CD4-positive, alpha-beta T cell treated with Interleukin-2 at 100 ng/mL for 4 hours (primary cell): ENCODE measurements at regions not wholly inside any gene's neighbourhood (a gene's known extent, or its start where the extent isn't known, plus 50 kb on each side); places are given as distances from the start of the nearest gene placed in this dataset.
"Not testable (repeated sequence)": the region's sequence is repeated elsewhere in the genome, so short reads cannot be mapped to it uniquely, and the experiment has no call there.

Experiments used
- DNase-seq: peaks from one replicate; pipeline ENCODE4 v3.0.0-alpha.2; 2020; ENCODE audit warnings: low spot score

GRCh38 chr14:105600939-105601359 is 74.6 kb downstream of the TMEM121 start:
- no peak for DNase-seq

DNA sequence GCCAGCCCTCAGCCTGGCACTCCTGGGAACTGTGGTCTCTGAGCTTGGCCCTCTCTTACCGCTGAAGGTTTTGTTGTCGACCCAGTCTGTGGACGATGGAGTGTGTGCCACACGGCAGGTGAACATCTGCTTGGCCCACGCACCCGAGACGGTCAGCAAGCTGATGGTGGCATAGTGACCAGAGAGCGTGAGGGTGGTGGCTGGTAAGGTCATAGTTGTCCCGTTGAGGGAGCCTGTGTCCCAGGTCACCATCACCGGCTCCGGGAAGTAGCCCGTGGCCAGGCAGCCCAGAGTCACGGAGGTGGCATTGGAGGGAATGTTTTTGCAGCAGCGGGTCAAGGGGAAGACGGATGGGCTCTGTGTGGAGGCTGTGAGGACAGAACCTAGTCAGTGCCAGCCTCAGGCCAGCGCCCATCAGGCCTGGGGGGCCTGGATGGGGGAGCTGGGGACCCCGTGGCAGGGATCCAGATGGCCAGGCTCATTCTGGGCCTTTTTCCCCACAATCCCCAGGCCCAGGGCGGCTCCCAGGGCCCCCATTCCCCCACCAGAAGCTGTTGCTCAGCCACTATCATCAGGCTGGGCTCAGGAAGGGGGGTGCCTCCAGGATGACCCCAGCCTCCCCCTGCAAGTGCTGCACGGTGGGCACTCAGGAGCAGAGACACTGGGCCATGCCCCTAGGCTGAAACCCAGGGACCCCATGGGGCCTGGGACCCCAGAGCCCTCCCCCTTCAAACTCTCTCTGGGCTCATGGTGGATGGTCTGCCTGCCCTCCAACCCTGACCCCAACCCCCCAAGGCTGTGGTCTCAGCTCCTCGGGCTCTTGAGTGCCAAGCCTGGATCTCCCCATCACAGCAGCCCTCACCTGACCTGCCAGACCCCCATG is 75.2 kb downstream of the TMEM121 start:
- DNase-seq = no peak

DNA sequence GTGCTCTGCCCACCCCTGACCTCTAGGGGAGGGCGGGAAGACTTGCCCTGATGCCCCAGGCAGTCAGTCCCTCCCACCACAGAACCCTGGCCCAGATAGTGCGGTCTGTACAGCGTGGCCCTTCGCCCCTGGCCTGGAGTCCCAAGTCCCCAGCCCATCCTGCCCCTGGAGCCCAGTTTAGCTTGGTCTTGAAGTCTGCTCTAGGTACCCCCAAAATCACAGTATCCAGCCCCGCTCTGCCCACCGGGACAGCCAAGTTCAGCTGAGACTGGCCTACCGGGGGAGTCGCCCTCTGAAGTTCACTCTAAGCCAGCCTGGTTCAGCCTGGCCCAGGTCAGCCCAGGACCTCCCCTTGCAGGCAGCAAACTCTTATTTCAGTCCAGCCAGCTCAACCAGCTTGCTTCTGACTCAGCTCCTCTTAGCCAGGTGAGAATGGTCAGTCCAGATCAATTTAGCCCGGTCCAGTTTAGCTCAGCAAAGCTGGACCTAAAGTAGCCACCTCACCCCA is 75.9 kb downstream of the TMEM121 start:
- DNase-seq = no peak

DNA sequence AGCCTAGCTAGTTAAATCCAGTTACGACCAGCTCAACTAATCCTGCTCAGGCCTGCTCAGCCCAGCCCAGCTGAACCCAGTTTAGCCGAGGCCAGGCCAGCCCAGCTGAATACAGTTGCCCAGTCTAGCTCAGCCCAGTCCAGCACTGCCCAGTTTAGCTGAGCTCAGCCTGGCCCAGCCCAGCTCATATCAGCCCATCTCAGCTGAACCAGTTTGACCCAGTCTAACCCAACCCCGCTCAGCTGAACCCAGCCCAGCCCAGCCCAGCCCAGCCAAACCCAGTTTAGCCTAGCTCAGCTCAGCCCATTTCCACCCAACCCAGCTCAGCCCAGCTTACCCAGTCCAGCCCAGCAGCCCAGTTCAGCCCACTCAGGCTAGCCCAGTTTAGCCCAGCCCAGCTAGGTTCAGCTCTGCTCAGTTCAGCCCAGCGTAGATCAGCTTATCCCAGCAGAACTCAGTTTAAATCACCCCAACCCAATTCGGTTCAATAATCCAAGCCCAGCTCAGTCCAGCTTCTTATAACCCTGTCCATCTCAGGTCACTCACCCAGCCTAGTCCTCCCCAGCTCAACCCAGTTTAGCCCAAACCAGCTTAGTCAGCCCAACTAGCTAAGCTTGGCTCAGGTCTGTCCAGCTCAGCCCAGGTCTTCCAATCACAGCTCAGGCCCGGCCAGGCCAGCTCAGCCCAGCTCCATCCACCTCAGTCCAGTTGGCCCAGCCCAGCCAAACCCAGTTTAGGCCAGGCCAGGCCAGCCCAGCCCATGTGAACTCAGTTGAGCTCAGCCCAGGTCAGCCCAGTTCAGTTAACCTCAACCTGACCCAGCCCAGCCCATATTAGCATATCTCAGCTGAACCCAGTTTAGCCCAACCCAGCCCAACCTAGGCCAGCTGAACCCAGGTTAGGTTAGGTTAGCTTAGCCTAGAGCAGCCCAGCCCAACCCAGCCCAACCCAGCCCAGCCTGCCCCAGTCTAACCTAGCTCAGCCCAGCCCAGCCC is 76.7 kb downstream of the TMEM121 start:
- no peak for DNase-seq

DNA sequence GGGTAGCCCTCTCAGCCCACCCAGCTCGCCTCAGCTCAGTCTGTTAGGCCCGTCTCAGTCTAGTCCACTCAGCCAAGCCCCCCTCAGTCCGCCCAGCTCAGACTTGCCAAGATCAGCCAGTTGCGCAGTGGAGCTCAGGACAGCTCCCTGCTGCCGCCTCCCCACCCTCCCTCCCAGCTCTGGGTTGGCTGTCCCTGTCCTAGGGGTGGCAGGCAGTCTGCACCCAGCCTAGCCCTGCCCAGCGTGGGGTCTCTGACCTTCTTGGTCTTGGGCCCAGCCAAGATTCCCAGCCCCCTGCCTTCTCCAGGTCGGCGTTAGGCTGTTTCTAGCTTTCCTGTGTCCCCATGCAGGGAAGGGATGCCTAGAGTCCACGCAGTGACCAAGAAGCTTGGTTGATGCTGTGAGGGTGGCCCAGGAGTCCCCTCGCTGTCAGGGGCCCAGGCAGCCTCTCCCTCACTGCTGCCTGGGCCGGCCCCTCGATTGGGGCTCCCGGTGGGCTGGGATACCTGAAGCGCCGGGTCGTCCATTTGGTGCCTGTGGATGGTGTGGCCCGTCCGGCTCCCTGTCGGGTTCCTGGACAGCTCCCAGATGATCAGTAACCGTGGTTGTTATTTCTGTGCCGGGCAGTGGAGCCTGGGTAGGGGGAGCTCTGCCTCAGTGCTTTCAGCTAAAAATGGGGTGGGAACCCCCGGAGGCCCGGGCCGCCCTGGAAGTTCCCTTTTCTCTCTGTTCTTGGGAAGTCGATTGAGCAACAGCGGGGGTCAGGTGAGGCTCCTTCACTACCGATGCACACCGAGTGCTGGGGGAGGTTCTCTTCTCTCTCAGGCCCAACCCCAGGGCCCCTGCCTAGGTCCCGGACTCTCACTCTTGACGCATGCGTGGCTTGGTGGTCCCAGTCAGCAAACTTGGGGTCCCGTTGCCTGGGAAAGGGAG is 78.4 kb downstream of the TMEM121 start:
- DNase-seq = not testable (repeated sequence)

DNA sequence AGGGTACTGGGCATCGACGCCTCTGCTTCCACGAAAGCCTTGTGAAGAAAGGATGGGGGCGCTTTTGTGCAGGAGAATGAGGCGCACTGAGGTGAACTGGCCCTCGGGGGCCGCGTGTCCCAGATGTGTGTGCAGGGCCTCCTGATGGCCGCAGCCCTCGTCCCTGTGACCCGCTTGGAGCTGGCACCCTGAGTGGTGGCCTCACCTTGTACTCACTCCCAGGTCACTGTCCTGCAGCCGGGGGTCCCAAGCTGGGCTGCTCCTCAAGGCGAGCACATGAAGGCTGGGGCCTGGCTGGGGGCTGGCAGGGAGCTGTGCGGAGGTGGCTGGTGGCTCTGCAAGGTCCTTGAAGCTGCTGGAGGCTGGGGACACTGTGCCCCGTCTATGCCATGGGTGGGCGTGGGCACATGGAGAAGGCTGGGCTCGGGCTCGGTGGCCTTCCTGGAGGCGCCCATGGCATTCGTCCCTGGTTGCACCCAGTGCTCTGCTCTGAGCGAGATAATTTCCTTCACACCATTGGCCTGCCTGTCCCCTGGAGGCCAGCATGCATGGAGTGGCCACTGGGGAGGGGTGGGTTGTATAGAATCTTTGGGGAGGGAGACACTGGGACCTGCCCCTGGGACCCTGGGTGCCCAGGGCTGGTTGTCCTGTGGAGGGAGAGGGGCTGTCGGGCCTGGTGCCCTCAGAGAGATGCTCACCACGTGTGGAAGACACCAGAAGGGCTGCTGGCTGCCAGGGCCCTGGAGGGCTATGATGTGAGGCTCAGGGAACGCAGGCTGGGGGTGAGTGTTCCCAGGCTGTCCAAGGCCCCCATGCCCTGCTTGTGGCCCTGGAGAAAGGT is 79.3 kb downstream of the TMEM121 start:
- no peak for DNase-seq

GRCh38 chr14:105606305-105606975 is 80.1 kb downstream of the TMEM121 start:
- not testable (repeated sequence) for DNase-seq

DNA sequence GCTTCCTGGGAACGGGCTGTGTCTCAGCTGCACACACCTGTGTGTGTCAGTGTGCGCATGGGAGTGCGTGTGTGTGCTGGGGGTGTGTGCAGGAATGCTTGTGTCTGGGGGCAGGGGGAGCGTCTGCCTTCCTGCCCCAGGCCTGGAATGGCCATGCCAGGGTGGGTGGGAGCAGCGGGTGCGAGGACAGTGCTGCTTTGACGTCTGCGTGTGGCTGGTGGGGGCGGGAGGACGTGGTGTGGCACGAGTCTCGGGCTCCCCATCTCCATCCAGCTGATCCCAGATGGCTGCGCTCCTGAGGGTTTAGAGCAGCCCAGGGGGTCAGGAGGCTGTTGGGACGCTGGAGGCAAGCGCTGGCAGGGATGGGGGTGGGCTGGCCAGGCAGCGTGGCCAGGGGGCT is 80.6 kb downstream of the TMEM121 start:
- not testable (repeated sequence) for DNase-seq

GRCh38 chr14:105614987-105615386 is 88.6 kb downstream of the TMEM121 start:
- not testable (repeated sequence) for DNase-seq

DNA sequence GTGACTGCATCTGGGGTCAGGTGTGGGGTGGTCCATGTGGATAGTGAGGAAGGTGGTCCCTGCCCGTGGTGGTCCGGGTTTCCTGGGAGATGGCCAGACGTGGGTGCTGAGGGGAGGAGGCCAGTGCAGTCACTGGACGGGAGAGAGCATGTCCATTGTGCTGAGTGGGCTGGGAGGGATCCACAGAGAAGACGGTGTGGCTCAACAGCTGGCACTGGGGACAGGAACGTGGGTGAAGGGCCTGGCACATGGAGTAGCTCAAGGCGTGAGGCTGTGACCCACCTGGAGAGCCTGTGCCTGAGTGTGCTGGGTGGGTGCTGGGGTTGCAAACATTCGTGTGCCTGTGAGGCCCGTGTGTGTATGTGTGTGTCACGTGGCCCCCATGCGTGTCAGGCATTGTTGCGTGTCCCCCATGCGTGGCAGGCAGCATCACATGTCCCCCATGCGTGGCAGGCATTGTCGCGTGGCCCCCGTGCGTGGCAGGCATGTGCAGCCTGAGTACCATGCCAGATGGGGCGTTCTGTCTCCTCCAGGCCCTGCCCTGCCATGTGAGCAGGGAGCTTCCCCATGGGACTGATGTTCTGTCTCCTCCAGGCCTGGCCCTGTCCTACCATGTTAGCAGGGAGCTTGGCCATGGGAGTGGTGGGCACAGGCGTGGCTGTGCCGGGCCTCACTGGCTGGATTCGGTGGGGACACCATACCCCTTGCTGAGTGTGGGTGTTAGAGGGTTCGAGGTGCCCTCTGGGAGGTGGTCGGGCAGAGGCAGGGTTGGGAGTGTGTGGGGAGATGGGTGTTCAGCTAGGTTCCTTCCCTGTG is 89.8 kb downstream of the TMEM121 start:
- not testable (repeated sequence) for DNase-seq

- no peak for DNase-seq
Measured at GRCh38 chr14:105616802-105617192, 90.4 kb downstream of the TMEM121 start.

DNA sequence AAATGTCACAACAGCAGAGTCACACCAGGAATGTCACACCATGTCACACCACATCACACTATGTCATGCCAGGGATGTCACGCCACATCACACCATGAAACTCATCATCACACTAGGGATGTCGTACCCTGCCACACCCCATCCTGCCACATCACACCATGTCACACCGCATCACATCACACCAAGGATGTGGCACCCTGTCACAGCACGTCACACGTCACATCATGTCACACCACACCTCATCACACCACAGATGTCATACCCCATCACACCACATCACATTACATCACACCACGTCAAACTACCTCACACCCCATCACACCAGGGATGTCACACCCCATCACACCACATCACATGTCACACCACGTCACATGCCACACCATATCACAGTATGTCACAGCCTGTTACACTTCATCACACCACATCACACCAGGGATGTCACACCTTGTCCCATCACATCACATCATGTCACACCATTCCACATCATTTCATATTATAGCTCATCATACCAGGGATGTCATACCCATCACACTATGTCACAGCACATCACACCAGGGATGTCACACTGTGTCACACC is 90.9 kb downstream of the TMEM121 start:
- no peak for DNase-seq

DNA sequence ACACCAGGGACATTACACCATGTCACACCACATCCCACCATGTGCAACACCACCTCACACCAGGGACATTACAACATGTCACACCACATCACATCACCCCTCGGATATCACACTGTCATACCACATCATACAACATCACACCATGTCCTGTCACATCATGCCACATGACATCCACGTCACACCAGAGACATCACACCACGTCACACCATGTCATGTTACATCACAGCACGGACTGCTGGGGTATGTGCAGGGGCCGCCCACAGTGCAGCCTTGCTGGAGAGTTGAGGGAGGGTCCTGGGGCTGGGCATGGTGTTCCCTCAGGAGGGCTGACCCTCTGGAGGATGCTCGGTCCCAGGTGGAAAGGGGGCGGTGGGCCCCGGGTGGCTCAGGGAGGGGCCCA is 91.4 kb downstream of the TMEM121 start:
- DNase-seq = not testable (repeated sequence)

- not testable (repeated sequence) for DNase-seq
Measured at GRCh38 chr14:105619324-105619723, 92.9 kb downstream of the TMEM121 start.

- not testable (repeated sequence) for DNase-seq
Measured at GRCh38 chr14:105620178-105620864, 93.9 kb downstream of the TMEM121 start.

DNA sequence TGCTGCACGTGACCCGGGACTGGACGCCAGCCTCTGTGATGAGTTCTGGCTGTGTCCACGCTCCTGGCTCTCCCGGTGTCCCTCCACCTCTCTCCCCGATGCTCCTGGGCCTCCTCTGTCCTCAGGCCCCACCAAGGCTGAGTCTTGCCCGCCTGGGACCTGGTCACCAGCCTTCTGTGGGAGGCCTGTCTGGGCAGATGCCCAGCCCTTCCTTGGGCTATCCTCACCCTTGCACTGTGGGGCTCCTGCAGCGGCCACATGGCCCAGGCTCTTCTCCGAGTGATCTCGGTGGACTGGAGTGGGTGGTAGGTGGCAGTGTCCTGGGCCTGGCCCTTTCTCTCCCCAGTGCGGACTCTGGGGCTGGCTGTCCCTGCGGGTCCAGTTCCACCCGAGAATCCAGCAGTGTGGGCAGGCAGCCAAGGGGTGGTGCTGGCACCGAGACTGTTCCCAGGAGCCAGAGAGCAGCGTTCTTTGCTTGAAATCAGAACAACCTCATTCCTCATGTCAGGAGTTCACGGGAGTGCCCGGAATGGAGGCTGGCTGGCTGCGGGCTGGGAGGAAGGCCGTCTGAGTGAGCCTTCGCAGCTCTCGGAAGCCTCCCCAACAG is 94.6 kb downstream of the TMEM121 start:
- not testable (repeated sequence) for DNase-seq
